ENCODE measurements at regions not wholly inside any gene's neighbourhood (a gene's known extent, or its start where the extent isn't known, plus 50 kb on each side); places are given as distances from the start of the nearest gene placed in this dataset.

DNA sequence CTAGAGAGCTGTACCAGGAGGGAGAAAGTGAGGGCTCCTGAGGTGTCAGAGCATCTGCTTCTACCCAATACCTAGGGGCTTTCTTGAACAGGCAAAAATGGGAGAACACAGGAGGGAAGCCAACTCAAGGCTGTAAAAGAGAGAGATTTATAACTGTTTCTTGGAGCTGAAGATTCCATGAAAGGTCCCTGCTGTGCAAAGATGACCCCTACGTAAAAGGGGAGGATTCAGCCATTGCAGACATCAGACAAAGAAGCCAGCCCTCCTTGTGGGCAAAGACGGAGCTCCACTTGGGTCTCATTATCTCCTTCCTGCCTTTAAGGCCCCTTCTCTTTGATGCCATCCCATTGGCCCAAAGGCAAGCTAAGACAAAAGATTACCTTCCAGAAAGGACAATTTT lies 524.1 kb upstream of the CAMK1G start:
- DNase-seq (ENCODE audit: extremely low spot score), result no peak
- ChIA-PET POLR2A (no interaction called here), CTCF (no interaction called here)
- no peak for TF ChIP-seq ELF4 (IDR thresholded peaks at IDR 0.05)
- no peak for TF ChIP-seq HDGF (IDR thresholded peaks at IDR 0.05; ENCODE audit: borderline replicate concordance)
- TF ChIP-seq LEF1 (IDR thresholded peaks at IDR 0.05; ENCODE audit: borderline replicate concordance), result no peak
- TF ChIP-seq BHLHE40 (IDR thresholded peaks at IDR 0.05; ENCODE audit: borderline replicate concordance), result no peak
- TF ChIP-seq L3MBTL2 (conservative IDR thresholded peaks at IDR 0.05), result no peak
- no peak for TF ChIP-seq FOXA1 (IDR thresholded peaks at IDR 0.05)
- no peak for TF ChIP-seq TARDBP (IDR thresholded peaks at IDR 0.05)
- TF ChIP-seq, protein P1, sequence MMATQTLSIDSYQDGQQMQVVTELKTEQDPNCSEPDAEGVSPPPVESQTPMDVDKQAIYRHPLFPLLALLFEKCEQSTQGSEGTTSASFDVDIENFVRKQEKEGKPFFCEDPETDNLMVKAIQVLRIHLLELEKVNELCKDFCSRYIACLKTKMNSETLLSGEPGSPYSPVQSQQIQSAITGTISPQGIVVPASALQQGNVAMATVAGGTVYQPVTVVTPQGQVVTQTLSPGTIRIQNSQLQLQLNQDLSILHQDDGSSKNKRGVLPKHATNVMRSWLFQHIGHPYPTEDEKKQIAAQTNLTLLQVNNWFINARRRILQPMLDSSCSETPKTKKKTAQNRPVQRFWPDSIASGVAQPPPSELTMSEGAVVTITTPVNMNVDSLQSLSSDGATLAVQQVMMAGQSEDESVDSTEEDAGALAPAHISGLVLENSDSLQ (IDR thresholded peaks at IDR 0.05), result no peak
- TF ChIP-seq ZNF384 (IDR thresholded peaks at IDR 0.05), result no peak
- no peak for TF ChIP-seq ARNT (IDR thresholded peaks at IDR 0.05)
- TF ChIP-seq SUZ12 (IDR thresholded peaks at IDR 0.05), result no peak

DNA sequence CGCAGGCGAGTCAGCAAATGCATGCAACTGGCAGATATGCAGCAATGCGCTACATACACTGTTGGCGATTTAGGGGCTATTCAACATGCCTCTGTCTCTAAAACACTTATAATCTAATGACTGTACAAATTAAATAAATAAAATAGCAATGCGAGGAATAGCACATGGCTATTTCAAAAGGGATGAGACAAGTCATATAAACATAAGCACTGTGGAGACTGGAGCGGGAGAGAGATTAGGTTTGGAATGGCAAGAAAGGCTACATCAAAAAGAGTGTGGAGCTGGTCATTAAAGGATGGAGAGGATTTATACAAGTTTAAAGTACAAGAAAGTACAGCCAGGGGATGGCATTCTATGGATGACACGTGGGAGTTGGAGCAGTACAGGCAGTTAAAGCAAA lies 523.5 kb upstream of the CAMK1G start:
- TF ChIP-seq BHLHE40 (IDR thresholded peaks at IDR 0.05; ENCODE audit: borderline replicate concordance) (no peak), FOXK2 (IDR thresholded peaks at IDR 0.05) (no peak), SUZ12 (IDR thresholded peaks at IDR 0.05) (no peak), SP1 (IDR thresholded peaks at IDR 0.05) (no peak), LEF1 (IDR thresholded peaks at IDR 0.05; ENCODE audit: borderline replicate concordance) (no peak), NFRKB (IDR thresholded peaks at IDR 0.05) (no peak), ZNF384 (IDR thresholded peaks at IDR 0.05) (no peak), TARDBP (IDR thresholded peaks at IDR 0.05) (no peak), FOXM1 (IDR thresholded peaks at IDR 0.05; ENCODE audit: borderline replicate concordance) (no peak), HDGF (IDR thresholded peaks at IDR 0.05; ENCODE audit: borderline replicate concordance) (no peak), FOXA1 (IDR thresholded peaks at IDR 0.05) (no peak), L3MBTL2 (conservative IDR thresholded peaks at IDR 0.05) (no peak), ARNT (IDR thresholded peaks at IDR 0.05) (no peak), ELF4 (IDR thresholded peaks at IDR 0.05) (no peak), CTBP1 (IDR thresholded peaks at IDR 0.05; ENCODE audit: borderline replicate concordance) (no peak)
- TF ChIP-seq, protein P1 (IDR thresholded peaks at IDR 0.05), result no peak
- POLR2A ChIA-PET, result no interaction called here
- CTCF ChIA-PET, result no interaction called here
- DNase-seq (ENCODE audit: extremely low spot score), result no peak

GRCh38 chr1:209062081-209062620 lies 521.4 kb upstream of the CAMK1G start:
- TF ChIP-seq CTBP1 (IDR thresholded peaks at IDR 0.05; ENCODE audit: borderline replicate concordance) (no peak), L3MBTL2 (conservative IDR thresholded peaks at IDR 0.05) (no peak), LEF1 (IDR thresholded peaks at IDR 0.05; ENCODE audit: borderline replicate concordance) (no peak), SP1 (IDR thresholded peaks at IDR 0.05) (no peak)
- TF ChIP-seq, protein P1 (IDR thresholded peaks at IDR 0.05), result no peak
- CTCF ChIA-PET, result interaction anchor here (0.7 kb wide), 1 partner anchor 187 kb away, joined by 3 read pairs; no protein-coding TSS in a partner anchor
- no peak for DNase-seq (ENCODE audit: extremely low spot score)
- POLR2A ChIA-PET, result no interaction called here

- ChIA-PET CTCF (no interaction called here), POLR2A (no interaction called here)
- TF ChIP-seq HDGF (IDR thresholded peaks at IDR 0.05; ENCODE audit: borderline replicate concordance), result no peak
- TF ChIP-seq LEF1 (IDR thresholded peaks at IDR 0.05; ENCODE audit: borderline replicate concordance), result no peak
- no peak for TF ChIP-seq FOXM1 (IDR thresholded peaks at IDR 0.05; ENCODE audit: borderline replicate concordance)
- no peak for TF ChIP-seq ELF4 (IDR thresholded peaks at IDR 0.05)
- TF ChIP-seq NFRKB (IDR thresholded peaks at IDR 0.05), result no peak
- no peak for DNase-seq (ENCODE audit: extremely low spot score)
Measured at GRCh38 chr1:209062863-209063262, 520.7 kb upstream of the CAMK1G start.

GRCh38 chr1:209063767-209064659 lies 519.5 kb upstream of the CAMK1G start:
- TF ChIP-seq, protein P1 (IDR thresholded peaks at IDR 0.05), result no peak
- TF ChIP-seq FOXA1 (IDR thresholded peaks at IDR 0.05) (no peak), SUZ12 (IDR thresholded peaks at IDR 0.05) (no peak), HDGF (IDR thresholded peaks at IDR 0.05; ENCODE audit: borderline replicate concordance) (no peak), BHLHE40 (IDR thresholded peaks at IDR 0.05; ENCODE audit: borderline replicate concordance) (no peak)
- no peak for DNase-seq (ENCODE audit: extremely low spot score)

More at GRCh38 chr1:209063767-209064659, 519.5 kb upstream of the CAMK1G start:
- CTCF ChIA-PET, result interaction anchor here (0.7 kb wide), 1 partner anchor 311 kb away, joined by 4 read pairs; no protein-coding TSS in a partner anchor
- POLR2A ChIA-PET, result no interaction called here
